AG20443 (cell line): ENCODE measurements at regions not wholly inside any gene's neighbourhood (a gene's known extent, or its start where the extent isn't known, plus 50 kb on each side); places are given as distances from the start of the nearest gene placed in this dataset.
"Not testable (repeated sequence)": the region's sequence is repeated elsewhere in the genome, so short reads cannot be mapped to it uniquely, and the experiment has no call there.

Experiments used
- DNase-seq: peaks from one replicate; pipeline ENCODE4 v3.0.0; 2012; ENCODE audit warnings: low spot score, mixed read lengths

DNA sequence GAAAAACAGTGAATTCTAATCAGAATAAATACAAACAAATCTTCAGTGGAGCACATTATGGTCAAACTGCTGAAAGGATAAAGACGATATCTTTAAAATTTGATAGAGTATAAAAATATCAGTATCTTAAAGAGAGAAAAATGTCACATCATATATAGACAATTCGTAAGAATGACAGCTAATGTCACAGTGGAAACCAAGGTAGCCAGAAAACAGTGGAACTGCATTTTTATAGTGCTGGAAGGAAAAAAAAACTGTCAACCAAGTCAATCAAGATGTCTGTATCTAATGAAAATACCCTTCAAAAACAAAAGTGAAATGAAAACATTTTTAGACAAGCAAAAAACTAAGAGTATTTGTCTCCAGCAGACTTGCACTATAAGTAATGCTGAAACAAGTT is 73.4 kb upstream of the HMGXB4 start:
- DNase-seq = no peak

DNA sequence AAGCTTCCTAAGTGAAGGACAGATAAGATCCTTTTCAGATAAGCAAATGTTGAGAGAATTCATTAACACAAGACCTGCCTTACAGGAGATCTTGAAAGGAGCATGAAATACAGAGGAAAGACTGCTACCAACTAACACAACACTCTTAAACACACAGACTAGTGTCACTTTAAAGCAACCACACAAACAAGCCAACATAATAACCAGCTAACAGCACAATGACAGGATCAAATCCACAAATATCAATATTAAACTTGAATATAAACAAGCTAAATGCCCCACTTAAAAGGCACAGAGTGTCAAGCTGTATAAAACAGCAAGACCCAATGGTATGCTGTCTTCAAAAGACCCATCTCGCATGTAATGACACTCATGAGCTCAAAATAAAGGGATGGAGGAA is 70.8 kb upstream of the HMGXB4 start:
- DNase-seq = no peak

DNA sequence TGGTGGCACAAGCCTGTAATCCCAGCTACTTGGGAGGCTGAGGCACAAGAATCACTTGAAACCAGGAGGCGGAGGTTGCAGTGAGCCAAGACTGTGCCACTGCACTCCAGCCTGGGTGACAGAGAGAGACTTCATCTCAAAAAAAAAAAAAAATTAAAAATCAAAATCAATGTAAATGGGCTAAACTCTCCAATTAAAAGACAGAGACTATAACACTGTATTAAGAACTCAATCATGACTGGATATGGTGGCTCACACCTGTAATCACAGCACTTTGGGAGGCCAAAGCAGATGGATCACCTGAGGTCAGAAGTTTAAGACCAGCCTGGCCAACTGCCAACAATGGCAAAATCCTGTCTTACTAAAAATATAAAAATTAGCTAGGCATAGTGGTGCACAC is 68.4 kb upstream of the HMGXB4 start:
- not testable (repeated sequence) for DNase-seq

DNA sequence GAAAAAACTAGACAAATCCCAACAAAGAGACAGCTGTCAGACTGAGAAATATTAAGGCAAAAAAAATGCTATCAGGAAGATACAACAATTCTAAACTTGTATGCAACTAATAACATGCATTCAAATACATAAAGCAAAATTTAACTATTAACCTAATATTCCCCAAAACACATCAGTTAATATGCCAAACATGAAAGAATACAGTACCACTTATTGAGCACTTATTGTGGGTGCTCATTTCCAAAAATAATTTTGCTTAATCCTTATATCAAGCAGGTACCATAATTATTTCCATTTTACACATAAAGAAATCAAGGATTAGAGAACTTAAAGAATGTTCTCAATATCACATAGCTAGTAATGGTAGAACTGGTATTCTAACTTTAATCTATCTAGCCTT is 67.7 kb upstream of the HMGXB4 start:
- no peak for DNase-seq

DNA sequence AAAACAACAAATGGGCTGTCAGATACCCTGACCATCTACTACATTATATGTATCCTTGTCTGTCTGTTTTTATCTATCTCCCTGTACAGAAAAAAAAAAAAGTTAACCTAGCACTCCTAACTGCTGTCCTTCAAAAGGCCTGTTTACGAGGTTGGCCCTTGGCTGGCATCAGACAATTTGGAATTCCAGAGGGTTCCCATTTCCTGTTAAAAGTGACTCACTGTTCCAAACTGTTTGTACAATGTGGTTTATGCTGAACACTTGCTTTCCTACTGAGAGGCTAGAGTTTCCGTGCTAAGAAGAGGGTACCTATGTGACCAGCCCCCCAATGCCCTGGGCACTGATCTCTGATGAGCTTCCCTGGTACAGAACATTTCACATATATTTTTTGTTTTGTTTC is 65.9 kb upstream of the HMGXB4 start:
- no peak for DNase-seq

DNA sequence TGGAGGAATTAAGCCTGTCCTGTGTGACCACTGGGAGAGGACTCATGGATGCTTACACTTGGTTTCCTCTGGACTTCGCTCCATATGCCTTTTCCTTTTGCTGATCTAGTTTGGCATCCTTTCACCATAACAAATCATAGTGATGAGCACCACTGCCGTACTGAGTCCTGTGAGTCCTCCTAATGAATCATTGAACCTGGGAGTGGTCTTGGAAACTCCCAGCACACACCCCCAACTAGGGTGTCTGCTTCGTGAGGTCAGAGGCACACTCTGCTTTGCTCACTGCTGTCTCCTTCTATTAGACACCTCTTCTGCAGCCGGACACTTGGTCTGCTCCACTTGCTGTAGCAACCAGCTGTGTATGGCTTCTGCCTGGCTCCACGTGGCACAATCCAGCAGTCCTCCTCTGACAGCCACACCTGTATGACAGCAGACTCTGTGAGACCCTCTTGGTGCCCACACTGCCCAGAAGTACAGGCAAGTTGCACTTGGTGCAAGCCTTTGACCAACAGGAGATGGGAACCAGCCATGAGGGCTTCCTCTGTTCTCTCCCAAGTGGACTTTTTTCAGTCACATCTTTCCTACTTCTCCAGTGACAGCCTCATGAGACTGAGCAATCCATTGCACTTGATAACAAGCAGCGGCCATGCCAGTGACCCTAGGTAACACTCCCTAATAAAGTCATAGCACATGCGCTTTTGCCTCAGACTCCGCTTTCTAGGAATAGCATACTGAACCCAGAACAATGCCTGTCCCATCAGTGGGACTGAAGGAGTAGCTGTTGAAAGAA is 65.0 kb upstream of the HMGXB4 start:
- no peak for DNase-seq

DNA sequence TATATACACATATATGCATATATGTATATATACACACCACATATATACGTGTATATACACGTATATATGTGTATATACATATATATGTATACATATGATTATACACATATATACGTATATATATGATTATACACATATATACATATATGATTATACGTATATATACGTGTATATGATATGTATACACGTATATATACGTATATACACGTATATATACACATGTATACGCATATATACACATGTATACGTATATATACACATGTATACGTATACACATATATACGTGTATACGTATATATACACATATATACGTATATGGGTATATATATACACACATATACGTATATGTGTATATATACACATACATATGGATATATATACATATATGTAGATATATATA is 62.1 kb upstream of the HMGXB4 start:
- no peak for DNase-seq

DNA sequence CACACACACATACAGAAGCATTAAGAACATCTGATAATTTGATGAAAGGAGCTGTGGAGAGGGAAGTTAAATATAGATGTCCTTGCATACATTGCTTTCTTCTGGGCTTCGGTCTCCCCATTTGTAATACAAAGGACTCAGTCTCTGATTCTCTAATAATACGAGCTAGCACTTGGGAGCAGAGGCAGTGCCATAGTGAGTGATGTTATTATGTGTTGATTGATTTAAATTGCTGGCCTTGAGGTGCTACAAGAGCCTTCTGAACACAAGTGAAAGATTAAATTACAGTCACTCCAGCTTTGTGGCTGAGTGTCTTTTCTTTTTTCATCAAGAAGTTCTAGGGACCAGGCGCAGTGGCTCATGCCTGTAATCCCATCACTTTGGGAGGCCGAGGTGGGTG is 61.5 kb upstream of the HMGXB4 start:
- DNase-seq = no peak

DNA sequence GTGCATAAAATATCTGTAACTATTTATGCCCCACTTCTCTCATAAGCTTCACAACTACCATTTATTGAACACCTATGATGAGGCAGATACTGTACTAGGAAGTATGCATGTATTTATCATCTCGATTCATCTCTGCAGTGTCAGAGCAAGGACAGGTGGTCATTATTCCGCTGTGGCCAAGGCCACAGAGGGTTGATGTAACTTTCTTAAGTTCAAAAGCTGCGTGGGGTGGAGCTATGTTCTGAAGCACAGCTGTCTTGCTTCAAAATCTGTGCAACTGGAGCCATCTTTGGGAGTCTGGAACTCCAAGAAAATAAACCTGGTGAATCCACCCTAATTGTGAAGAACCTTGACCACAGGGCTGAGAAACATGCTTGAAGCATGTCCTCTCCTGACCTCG is 60.2 kb upstream of the HMGXB4 start:
- no peak for DNase-seq

DNA sequence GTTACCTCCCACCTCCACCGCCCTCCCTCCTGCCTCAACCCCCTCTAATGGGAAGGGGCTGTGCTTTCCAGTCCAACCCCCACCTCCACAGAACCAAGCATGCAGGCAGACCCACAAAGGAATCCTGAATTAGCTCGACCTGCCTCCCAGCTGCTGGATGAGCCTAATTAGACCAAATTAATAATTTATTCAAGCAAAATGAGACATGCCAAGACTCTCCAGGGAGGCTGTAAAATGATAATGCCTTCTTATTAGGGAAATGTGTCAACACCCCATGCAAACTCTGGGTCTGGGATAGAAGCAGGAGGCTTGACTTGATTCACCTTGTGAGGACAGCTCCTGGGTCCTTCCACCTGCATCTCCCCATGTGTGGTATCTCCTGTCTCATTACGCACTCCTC is 59.4 kb upstream of the HMGXB4 start:
- DNase-seq = no peak

DNA sequence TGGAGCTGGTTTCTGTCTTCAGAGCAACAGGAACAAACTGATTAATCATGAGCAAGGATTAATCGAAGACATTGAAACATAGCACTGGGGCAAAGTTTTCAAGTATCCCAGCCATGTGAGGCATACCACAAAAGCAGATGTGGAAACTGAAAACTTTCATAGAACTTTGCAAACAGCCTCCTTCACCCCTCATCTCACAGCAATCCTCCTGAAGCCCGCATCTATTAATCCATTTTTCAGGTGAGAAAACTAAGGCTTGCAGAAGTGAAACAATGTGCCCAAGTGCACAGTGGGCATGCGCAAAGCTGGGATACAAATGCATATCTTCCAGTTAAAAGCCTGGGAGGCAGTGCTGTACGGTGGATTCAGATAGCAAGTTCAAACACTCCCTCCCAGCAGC is 58.6 kb upstream of the HMGXB4 start:
- no peak for DNase-seq

DNA sequence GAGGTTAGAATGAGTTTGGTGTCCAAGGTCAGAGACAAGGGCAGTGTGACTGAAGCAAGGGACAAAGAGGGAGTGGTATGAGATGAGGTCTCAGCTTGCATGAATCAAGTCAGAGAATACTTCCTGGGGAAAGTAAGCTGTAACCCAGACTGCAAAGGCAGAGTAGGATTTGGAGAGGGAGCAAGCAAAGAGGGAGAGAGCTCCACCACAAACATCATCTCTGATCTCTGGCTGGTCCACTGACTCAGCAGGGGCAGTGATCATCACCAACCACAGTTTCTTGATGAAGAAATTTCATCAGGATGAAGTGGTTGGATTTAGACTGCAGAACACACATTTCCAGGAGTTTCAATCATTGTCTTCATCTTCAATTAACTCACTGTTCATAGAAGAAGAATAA is 54.9 kb upstream of the HMGXB4 start:
- DNase-seq = no peak

DNA sequence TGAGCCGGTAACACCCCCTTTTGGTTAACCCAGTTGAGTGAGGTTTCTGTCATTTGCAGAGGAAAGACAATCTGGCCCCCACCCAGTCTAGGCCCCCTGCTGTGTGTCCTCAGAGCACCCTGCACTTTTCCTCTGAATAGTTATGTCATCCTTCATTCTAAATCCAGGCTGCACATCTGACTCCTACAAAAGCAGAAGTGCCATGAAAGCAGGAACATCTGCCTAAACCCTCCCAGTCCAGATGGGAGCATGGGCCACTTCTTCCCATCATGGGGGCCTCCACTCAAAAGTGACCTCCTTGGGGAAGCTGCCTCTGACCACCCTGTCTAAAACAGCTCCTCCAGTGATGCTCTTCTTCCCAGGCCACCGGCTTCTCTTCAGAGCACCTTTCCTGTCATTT is 53.7 kb upstream of the HMGXB4 start:
- no peak for DNase-seq

DNA sequence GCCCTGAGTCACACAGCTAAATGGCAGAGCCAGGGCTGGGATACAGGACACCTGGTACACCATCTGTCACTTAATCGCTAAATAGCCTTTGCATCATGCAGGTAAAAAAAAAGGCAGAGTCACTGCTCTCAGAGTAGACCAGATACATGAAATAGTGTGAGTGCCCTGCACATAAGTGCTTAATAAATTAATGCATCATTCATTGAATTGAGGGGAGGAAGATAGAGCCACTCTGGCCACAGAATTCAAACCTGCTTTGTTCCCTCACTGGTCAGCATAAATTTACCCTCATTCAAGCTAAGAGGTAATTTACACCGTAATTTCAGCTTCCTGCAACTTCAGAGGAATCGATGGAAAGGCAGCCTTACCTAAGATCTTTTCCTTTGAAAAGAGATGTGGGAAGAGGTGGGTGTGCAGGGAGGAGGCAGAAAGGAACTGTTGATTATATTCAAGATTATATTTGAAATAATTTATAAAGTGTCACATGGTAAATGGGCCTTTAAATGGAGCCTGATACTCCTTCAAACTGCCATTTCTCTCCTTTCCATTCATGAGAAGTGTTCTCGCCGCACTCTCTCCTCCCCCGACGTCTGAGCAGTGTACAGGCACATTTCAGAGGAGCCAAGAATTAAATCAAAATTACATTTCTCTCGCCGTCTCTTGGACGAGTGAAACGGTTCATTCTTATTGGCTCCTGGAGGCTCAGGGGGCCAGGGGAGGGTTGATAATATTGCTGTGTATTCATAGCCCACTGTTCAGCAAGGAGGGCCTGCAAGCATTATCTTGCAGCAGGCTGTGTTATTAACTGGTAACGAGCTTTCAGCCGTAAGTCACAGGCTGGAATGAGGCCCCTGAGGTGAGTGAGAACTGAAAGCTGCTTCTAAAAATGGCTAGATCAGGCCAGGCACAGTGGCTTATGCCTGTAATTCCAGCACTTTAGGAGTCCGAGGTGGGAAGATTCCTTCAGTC is 52.2 kb upstream of the HMGXB4 start:
- no peak for DNase-seq

DNA sequence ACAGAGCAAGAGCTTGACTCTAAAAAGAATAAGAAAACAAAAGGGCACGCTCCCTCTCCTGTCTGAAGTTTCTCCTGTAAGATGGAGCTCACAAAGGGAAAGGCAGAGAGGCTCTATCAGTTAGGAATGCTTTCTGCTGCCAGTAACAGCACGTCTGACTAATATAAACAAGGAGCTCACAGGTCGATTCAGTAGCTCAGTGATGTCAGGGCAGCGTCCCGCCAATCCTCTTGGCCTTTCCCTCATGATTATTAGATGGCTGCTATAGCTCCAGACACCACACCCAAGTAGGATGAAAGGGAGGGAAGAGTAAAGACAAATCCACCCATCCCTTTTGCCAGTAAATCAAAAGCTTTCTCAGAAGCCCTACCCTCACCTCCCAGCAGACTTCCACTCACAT is 51.3 kb upstream of the HMGXB4 start:
- DNase-seq = no peak

DNA sequence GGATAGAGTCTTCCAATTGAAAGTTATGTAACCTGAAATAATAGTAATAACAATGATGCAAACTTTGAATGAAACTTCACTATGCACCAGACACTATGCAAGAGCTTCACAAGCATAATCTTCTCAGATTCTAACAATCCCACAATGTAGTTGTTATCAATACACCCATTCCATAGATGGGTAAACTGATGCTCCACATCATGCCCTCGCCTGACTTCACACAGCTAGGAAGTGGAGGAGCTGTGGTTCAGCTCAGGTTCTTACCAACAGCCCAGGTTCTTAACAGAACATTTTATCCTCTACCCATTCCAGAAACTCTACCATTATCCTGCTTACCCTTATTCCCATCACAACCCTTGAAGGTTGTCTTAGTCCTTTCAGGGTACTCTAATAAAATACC is 50.4 kb upstream of the HMGXB4 start:
- DNase-seq = no peak
